ENCODE measurements at regions not wholly inside any gene's neighbourhood (a gene's known extent, or its start where the extent isn't known, plus 50 kb on each side); places are given as distances from the start of the nearest gene placed in this dataset.

GRCh38 chr6:78523622-78524021, 343.7 kb upstream of the IRAK1BP1 start:
- Histone ChIP-seq H3K27ac (ENCODE audit: extremely low read length, insufficient read depth, low read length) (no peak overlapping the region), H3K27me3 (ENCODE audit: control insufficient read depth in 1 of 2, insufficient read depth in 2 of 2, low read length in 2 of 2) (no peaks in the 10 kb centered on the region), H3K4me3 (replicated peaks in 1 of 3; ENCODE audit: insufficient read depth in 1 of 3, low read depth in 2 of 3, low read length in 3 of 3) (no peak overlapping the region), H2AFZ (ENCODE audit: low read length) (no peak overlapping the region), H3K79me2 (ENCODE audit: insufficient read depth, low read length) (no peaks in the 10 kb centered on the region), H3K36me3 (replicated peaks in 1 of 2; ENCODE audit: control insufficient read depth in 1 of 2, insufficient read depth in 2 of 2, low read length in 2 of 2) (no peaks in the 10 kb centered on the region), H3K9ac (ENCODE audit: insufficient read depth, low read depth, low read length) (no peak overlapping the region), H3K9me3 (ENCODE audit: low read length) (no peaks in the 10 kb centered on the region), H3K4me2 (ENCODE audit: low read depth, low read length) (no peak overlapping the region), H3K4me1 (ENCODE audit: insufficient read depth, low read length) (no peaks in the 10 kb centered on the region), H4K20me1 (ENCODE audit: insufficient read depth, low read length) (no peaks in the 10 kb centered on the region)
- no TSS peak for BruUV-seq (replicated peaks)
- in situ Hi-C loops (cut with HindIII; ENCODE audit: extremely low pct_ligation_motif_present, low pct_unique_long_range_greater_than_20kb) = no loop called here
- ATAC-seq = no peak
- CTCF ChIA-PET (ENCODE audit: low intra/inter-chr PET ratio, low total read pairs) = no interaction called here
- TF ChIP-seq RORA (CRISPR knock-in tag; IDR thresholded peaks at IDR 0.05) (no peak), RNF2 (conservative IDR thresholded peaks at IDR 0.05; ENCODE audit: low read depth) (no peak), HOXA3 (CRISPR knock-in tag; IDR thresholded peaks at IDR 0.05) (no peak)
- no peak for DNase-seq (ENCODE audit: low spot score)
- intact Hi-C loops (cut with micrococcal nuclease; ENCODE audit: unreplicated experiment) = no loop called here
- FAIRE-seq = no peak
- POLR2A ChIA-PET = no interaction called here

GRCh38 chr6:78525976-78526375, 341.4 kb upstream of the IRAK1BP1 start:
- intact Hi-C loops (cut with micrococcal nuclease; ENCODE audit: unreplicated experiment) (no loop called here), in situ Hi-C loops (cut with HindIII; ENCODE audit: extremely low pct_ligation_motif_present, low pct_unique_long_range_greater_than_20kb) (no loop called here)
- WGBS (ENCODE audit: low lambda C conversion rate) = 7% methylated on average over 2 of the region's 2 CpGs
- ChIA-PET POLR2A (no interaction called here), CTCF (ENCODE audit: low intra/inter-chr PET ratio, low total read pairs) (no interaction called here)
- no peaks in the 10 kb centered on the region for H3K27me3 ChIP-seq (ENCODE audit: control insufficient read depth in 1 of 2, insufficient read depth in 2 of 2, low read length in 2 of 2)
- TF ChIP-seq DBP (CRISPR knock-in tag; IDR thresholded peaks at IDR 0.05; ENCODE audit: not compliant biosample characterization) (no peak), KLF15 (CRISPR knock-in tag; IDR thresholded peaks at IDR 0.05; ENCODE audit: borderline replicate concordance) (no peak), PITX1 (CRISPR knock-in tag; IDR thresholded peaks at IDR 0.05) (no peak), ZGPAT (CRISPR knock-in tag; IDR thresholded peaks at IDR 0.05) (no peak)
- no peaks in the 10 kb centered on the region for H4K20me1 ChIP-seq (ENCODE audit: insufficient read depth, low read length)
- no peak overlapping the region for H2AFZ ChIP-seq (ENCODE audit: low read length)
- BruUV-seq (replicated peaks) = no TSS peak
- no peaks in the 10 kb centered on the region for H3K79me2 ChIP-seq (ENCODE audit: insufficient read depth, low read length)
- no peaks in the 10 kb centered on the region for H3K4me1 ChIP-seq (ENCODE audit: insufficient read depth, low read length)
- H3K4me3 ChIP-seq (replicated peaks in 1 of 3; ENCODE audit: insufficient read depth in 1 of 3, low read depth in 2 of 3, low read length in 3 of 3) = no peak overlapping the region
- H3K9me3 ChIP-seq (ENCODE audit: low read length) = no peaks in the 10 kb centered on the region
- DNase-seq (ENCODE audit: low spot score) (no peak), ATAC-seq (no peak), FAIRE-seq (no peak)
- no peak overlapping the region for H3K4me2 ChIP-seq (ENCODE audit: low read depth, low read length)
- H3K27ac ChIP-seq (ENCODE audit: extremely low read length, insufficient read depth, low read length) = no peak overlapping the region
- no peaks in the 10 kb centered on the region for H3K36me3 ChIP-seq (replicated peaks in 1 of 2; ENCODE audit: control insufficient read depth in 1 of 2, insufficient read depth in 2 of 2, low read length in 2 of 2)
- no peak overlapping the region for H3K9ac ChIP-seq (ENCODE audit: insufficient read depth, low read depth, low read length)
